SK-N-SH treated with all-trans-retinoic acid at 6 μM for 48 hours (cell line): ENCODE measurements at regions not wholly inside any gene's neighbourhood (a gene's known extent, or its start where the extent isn't known, plus 50 kb on each side); places are given as distances from the start of the nearest gene placed in this dataset.

Experiments used
- BACH2 ChIP-seq: fragments of 250-450 bp; sonication (Bioruptor Pico); IDR thresholded peaks from 2 replicates; pipeline ENCODE4 v1.9.0; 2021; ENCODE audit warnings: mild to moderate bottlenecking, borderline replicate concordance
- RARB ChIP-seq: fragments of 250-450 bp; sonication (Bioruptor Pico); IDR thresholded peaks from 2 replicates; pipeline ENCODE4 v1.8.0; 2021; ENCODE audit warnings: mild to moderate bottlenecking, moderate library complexity
- TOX ChIP-seq: fragments of 250-450 bp; sonication (Bioruptor Pico); IDR thresholded peaks from 2 replicates; pipeline ENCODE4 v1.8.0; 2021; ENCODE audit warnings: mild to moderate bottlenecking, moderate library complexity, borderline replicate concordance
- TSHZ2 ChIP-seq: fragments of 250-450 bp; sonication (Bioruptor Pico); IDR thresholded peaks from 2 replicates; pipeline ENCODE4 v1.5.0; 2020; ENCODE audit warnings: mild to moderate bottlenecking, moderate library complexity
- ZFP30 ChIP-seq: fragments of 450-650 bp; formaldehyde crosslinking; IDR thresholded peaks from 2 replicates; pipeline ENCODE4 v1.5.0; 2022; ENCODE audit warnings: mild to moderate bottlenecking, moderate library complexity

GRCh38 chr6:1215884-1216487, 95.9 kb upstream of the FOXQ1 start:
- TF ChIP-seq RARB (no peak), BACH2 (CRISPR knock-in tag) (no peak), ZFP30 (no peak), TSHZ2 (CRISPR knock-in tag) (no peak), TOX (CRISPR knock-in tag) (no peak)
